HK-2 (cell line): ENCODE measurements at regions not wholly inside any gene's neighbourhood (a gene's known extent, or its start where the extent isn't known, plus 50 kb on each side); places are given as distances from the start of the nearest gene placed in this dataset.
A peak's percentile ranks its signal among the peaks of the same experiment; 100 is the strongest.

Experiments used
- DNase-seq: peaks from one replicate; pipeline ENCODE4 v3.0.0-alpha.2; 2018; ENCODE audit not compliant: unreplicated experiment

DNA sequence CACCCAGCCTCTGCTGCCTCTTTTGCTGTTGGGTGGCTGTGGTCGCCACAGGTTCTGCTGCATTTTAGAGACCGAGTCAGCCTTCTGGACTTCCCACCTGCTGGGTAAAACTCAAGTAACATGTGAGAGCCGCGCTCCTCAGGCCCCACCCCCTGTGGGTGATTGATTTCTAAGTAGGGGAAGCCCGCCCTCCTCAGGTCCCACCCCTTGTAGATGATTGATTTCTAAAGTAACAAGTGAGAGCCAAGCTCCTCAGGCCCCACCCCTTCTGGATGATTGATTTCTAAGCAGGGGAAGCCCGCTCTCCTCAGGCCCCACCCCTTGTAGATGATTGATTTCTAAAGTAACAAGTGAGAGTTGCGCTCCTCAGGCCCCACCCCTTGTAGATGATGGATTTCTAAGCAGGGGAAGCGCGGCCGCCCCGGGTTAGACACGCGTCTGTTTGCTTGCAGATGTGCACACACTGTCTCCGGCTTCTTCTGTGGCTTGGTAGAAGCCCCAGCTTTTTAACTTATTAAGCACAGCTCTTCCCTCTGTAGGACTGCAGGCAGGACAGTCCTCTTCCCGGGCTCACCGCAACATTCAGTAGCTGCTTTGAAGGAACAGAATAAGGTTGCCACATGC, 83.4 kb downstream of the FAM43A start:
- peak; percentile 87 for DNase-seq

DNA sequence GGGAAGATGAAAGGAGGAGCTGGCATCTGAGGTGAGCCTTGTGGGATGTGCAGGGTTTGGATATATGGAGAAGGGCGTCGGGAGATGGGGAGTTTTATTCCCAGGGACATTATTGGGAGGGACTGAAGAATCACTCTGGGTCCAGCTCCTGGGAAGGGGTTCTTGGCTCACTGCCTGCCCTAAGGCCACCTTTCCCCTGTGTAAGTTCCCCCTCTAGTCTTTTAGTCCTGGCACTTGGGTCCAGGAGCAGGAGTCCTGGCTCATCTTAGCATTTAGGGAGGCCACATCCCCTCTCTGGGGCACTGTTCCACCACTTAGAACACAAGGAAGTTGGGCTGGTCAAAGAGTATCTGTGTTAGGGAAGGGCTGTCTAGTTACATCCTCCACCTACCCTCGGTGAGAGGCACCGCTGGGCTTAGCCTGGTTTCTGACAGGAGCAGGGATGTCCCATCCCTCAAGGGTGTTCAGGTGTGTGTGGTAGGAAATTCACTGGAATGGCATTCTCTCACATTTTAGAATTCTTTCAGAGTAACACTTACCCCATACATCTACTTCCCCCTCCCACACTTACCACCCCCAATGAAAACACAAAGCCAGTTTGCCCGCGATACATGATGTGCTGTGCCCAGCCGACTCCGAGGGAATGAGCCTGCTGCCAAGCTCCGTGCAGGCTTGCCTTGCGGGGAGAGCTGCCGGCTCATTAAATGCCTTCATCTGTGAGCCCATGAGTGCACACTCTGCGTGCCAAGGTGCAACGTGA, 86.7 kb downstream of the FAM43A start:
- DNase-seq = no peak

GRCh38 chr3:194773216-194773615, 87.5 kb downstream of the FAM43A start:
- DNase-seq = no peak

DNA sequence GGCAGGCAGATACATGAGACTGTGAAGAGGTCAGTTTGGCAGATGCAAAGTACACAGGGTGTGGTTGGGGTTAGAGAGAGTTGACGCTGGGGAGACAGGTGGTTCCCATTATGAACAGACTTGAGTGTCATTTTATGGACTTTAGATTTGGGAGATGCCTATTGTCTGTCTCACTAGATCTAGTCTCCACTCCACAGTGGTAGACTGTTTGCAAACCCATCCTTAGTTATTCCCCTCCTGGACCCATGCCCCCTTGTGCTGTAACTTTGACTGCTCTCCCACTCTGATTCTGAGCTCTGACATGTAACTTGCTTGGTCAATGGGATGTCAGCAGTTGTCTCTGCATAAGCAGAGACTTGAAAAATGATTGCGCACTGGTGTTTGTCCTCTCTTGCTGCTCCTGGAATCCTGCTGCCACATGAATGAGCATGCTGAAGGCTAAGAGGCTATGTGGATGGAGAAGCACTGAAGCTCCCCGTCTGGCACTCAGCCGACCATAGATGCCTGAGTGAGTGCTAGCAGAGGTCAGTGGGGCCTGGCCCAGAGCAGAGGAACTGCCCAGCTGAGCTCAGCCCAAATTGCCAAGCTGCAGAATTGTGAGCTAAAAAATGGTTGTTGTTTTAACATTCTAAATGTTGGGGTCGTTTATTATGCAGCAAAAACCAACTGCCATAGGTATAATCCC, 88.2 kb downstream of the FAM43A start:
- DNase-seq = no peak

- DNase-seq = no peak
These were observed 89.6 kb downstream of the FAM43A start for GRCh38 chr3:194775266-194775665.

- no peak for DNase-seq
These were observed 90.0 kb downstream of the FAM43A start for GRCh38 chr3:194775731-194776130.

GRCh38 chr3:194777729-194778128, 92.0 kb downstream of the FAM43A start:
- DNase-seq = no peak

- DNase-seq = no peak
These were observed 94.1 kb downstream of the FAM43A start for GRCh38 chr3:194779729-194780224.

- DNase-seq = no peak
These were observed 95.0 kb downstream of the FAM43A start for GRCh38 chr3:194780706-194781105.

GRCh38 chr3:194781617-194782016, 95.9 kb downstream of the FAM43A start:
- DNase-seq = no peak

GRCh38 chr3:194782698-194783404, 97.2 kb downstream of the FAM43A start:
- DNase-seq = no peak

GRCh38 chr3:194784361-194784760, 98.7 kb downstream of the FAM43A start:
- no peak for DNase-seq

- no peak for DNase-seq
These were observed 99.6 kb downstream of the FAM43A start for GRCh38 chr3:194785315-194785714.

GRCh38 chr3:194787072-194787471, 101.4 kb downstream of the FAM43A start:
- no peak for DNase-seq

DNA sequence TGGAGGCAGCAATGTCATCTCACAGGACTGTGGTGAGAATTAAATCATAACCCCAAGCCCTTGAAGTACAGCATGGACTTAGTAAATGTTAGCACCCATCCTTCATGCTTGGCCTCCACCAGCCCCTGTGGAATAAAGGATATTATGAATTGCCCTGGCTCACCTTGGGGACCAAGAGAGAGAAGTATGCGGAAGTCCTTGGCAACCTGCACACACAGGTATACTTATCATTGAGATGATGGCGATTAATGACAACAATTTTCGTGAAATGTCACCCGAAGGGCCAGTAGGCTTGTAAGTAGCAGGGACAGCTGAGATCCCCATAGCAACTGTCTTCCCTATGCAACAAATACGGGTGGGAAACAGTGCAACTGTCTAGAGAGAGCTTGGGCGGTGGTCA, 102.0 kb downstream of the FAM43A start:
- no peak for DNase-seq

GRCh38 chr3:194792368-194792767, 106.7 kb downstream of the FAM43A start:
- no peak for DNase-seq

GRCh38 chr3:194797555-194798250, 112.0 kb downstream of the FAM43A start:
- DNase-seq = no peak

- no peak for DNase-seq
These were observed 112.8 kb downstream of the FAM43A start for GRCh38 chr3:194798486-194798885.

- no peak for DNase-seq
These were observed 114.3 kb downstream of the FAM43A start for GRCh38 chr3:194800002-194800401.

DNA sequence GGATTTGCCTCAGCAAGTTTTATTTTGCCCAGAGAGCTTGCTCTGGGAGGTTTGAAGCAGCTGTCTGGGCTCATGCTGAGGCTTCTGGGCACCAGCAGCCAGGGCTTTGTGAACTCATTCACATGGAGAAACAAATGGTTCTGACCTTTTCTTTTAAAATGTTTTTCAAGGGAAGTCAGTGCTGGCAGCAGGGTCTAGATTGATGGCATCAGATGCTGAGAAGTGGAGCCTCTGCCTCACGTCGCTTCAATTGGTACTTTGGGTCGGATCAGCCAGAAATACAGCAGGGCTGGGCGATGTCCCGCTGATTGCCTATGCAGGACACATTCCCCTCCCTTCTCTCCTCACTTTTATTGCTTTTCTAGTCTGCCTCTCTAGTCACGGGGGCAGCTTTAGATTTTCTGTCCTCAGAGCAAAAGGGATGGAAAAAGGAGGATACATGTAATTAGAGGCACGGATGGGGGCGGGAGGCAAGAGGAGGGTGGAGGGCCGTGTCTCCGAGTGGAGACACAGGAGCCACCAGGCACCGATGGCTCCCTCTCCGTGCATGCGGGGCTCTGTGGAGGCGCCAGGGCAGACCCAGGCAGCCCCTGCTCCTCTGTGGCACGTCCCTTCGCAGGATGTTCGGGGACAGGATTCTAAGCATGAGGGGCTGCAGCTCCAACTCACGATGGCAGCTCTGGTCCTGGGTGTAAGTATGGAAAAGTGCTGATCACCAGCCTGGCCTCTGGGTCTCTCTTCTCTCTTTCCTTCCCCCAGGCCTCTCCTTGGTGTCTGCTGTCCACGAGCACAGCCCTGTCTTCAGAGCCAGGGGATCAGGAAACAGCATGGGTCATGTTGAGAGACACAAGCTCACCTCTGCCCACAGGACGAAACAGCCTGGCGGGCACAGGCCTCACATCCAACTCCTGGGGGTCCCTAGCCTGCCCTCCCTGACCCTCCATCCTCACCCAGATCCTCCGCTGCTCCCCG, 116.1 kb downstream of the FAM43A start:
- DNase-seq = no peak
